ENCODE measurements at regions not wholly inside any gene's neighbourhood (a gene's known extent, or its start where the extent isn't known, plus 50 kb on each side); places are given as distances from the start of the nearest gene placed in this dataset.

DNA sequence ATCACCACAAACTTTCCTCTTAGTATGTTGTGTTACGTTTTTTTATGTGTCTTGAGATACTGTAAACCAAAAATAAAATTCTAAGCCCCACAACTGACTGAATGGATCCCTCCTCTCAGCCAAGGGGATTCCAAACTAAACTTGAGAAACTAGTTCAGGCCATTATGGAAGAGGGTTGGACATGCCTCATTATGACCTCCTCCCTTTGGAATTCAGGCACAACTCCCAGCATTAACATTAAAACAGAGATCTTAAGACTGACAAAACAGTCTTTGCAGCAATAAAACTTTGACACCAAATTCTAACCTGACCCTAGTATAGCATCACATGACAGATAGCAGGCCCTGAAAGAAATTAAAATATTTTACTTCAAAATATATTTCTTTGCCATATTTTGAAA, 51.1 kb upstream of the SLC47A1 start:
- TF ChIP-seq, protein P1, sequence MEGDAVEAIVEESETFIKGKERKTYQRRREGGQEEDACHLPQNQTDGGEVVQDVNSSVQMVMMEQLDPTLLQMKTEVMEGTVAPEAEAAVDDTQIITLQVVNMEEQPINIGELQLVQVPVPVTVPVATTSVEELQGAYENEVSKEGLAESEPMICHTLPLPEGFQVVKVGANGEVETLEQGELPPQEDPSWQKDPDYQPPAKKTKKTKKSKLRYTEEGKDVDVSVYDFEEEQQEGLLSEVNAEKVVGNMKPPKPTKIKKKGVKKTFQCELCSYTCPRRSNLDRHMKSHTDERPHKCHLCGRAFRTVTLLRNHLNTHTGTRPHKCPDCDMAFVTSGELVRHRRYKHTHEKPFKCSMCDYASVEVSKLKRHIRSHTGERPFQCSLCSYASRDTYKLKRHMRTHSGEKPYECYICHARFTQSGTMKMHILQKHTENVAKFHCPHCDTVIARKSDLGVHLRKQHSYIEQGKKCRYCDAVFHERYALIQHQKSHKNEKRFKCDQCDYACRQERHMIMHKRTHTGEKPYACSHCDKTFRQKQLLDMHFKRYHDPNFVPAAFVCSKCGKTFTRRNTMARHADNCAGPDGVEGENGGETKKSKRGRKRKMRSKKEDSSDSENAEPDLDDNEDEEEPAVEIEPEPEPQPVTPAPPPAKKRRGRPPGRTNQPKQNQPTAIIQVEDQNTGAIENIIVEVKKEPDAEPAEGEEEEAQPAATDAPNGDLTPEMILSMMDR (IDR thresholded peaks at IDR 0.05) = no peak
- peak; percentile 56 for TF ChIP-seq POLR2AphosphoS5 (IDR thresholded peaks at IDR 0.05)
- TF ChIP-seq POLR2A (IDR thresholded peaks at IDR 0.05) = no peak
